ENCODE measurements at regions not wholly inside any gene's neighbourhood (a gene's known extent, or its start where the extent isn't known, plus 50 kb on each side); places are given as distances from the start of the nearest gene placed in this dataset.

- TF ChIP-seq CTCF (IDR thresholded peaks at IDR 0.05; ENCODE audit: insufficient read depth, low read length, severe bottlenecking): no peak
- no peak for FAIRE-seq
- no peaks in the 10 kb centered on the region for H3K27me3 ChIP-seq (ENCODE audit: control insufficient read depth, insufficient read depth, low read length)
- DNase-seq (ENCODE audit: low read depth): no peak
- H3K4me3 ChIP-seq (ENCODE audit: low read depth, low read length): no peak overlapping the region
- H3K36me3 ChIP-seq (ENCODE audit: control insufficient read depth, insufficient read depth, low read length): no peaks in the 10 kb centered on the region
These were observed 499.0 kb downstream of the TCERG1L start for GRCh38 chr10:130812381-130813148.

GRCh38 chr10:130814610-130815009, 496.9 kb downstream of the TCERG1L start:
- Histone ChIP-seq H3K4me3 (ENCODE audit: low read depth, low read length) (no peak overlapping the region), H3K36me3 (ENCODE audit: control insufficient read depth, insufficient read depth, low read length) (no peaks in the 10 kb centered on the region), H3K27me3 (ENCODE audit: control insufficient read depth, insufficient read depth, low read length) (no peaks in the 10 kb centered on the region)
- FAIRE-seq (no peak), DNase-seq (ENCODE audit: low read depth) (no peak)
- TF ChIP-seq CTCF (IDR thresholded peaks at IDR 0.05; ENCODE audit: insufficient read depth, low read length, severe bottlenecking): no peak

- Histone ChIP-seq H3K4me3 (ENCODE audit: low read depth, low read length) (no peak overlapping the region), H3K36me3 (ENCODE audit: control insufficient read depth, insufficient read depth, low read length) (no peaks in the 10 kb centered on the region), H3K27me3 (ENCODE audit: control insufficient read depth, insufficient read depth, low read length) (no peaks in the 10 kb centered on the region)
- DNase-seq (ENCODE audit: low read depth) (no peak), FAIRE-seq (no peak)
- TF ChIP-seq CTCF (IDR thresholded peaks at IDR 0.05; ENCODE audit: insufficient read depth, low read length, severe bottlenecking): no peak
These were observed 495.2 kb downstream of the TCERG1L start for GRCh38 chr10:130816116-130816901.

GRCh38 chr10:130817046-130817624, 494.4 kb downstream of the TCERG1L start:
- DNase-seq (ENCODE audit: low read depth) (no peak), FAIRE-seq (no peak)
- Histone ChIP-seq H3K4me3 (ENCODE audit: low read depth, low read length) (no peak overlapping the region), H3K36me3 (ENCODE audit: control insufficient read depth, insufficient read depth, low read length) (no peaks in the 10 kb centered on the region), H3K27me3 (ENCODE audit: control insufficient read depth, insufficient read depth, low read length) (no peaks in the 10 kb centered on the region)
- TF ChIP-seq CTCF (IDR thresholded peaks at IDR 0.05; ENCODE audit: insufficient read depth, low read length, severe bottlenecking): no peak

- Histone ChIP-seq H3K27me3 (ENCODE audit: control insufficient read depth, insufficient read depth, low read length) (no peaks in the 10 kb centered on the region), H3K36me3 (ENCODE audit: control insufficient read depth, insufficient read depth, low read length) (no peaks in the 10 kb centered on the region), H3K4me3 (ENCODE audit: low read depth, low read length) (no peak overlapping the region)
- peak; percentile 64 for FAIRE-seq
- TF ChIP-seq CTCF (IDR thresholded peaks at IDR 0.05; ENCODE audit: insufficient read depth, low read length, severe bottlenecking): no peak
- DNase-seq (ENCODE audit: low read depth): no peak
These were observed 493.8 kb downstream of the TCERG1L start for GRCh38 chr10:130817674-130818073.

Measured in bronchial epithelial cell (primary cell).